A673 (cell line): ENCODE measurements at regions not wholly inside any gene's neighbourhood (a gene's known extent, or its start where the extent isn't known, plus 50 kb on each side); places are given as distances from the start of the nearest gene placed in this dataset.

Source experiments
- CTCF ChIP-seq: fragments of 300-800, 200-600 bp; sonication (generic); conservative IDR thresholded peaks from 2 replicates; pipeline ENCODE4 v1.5.1; 2017; ENCODE audit warnings: low read depth, mild to moderate bottlenecking, antibody characterized with exemption, low read length, moderate library complexity, mixed read lengths
- EZH2 ChIP-seq: fragments of 200-600 bp; sonication (generic); IDR thresholded peaks from 2 replicates; pipeline ENCODE4 v1.6.1; 2017; ENCODE audit warnings: borderline replicate concordance, low read depth, mild to moderate bottlenecking, mixed read lengths, antibody characterized with exemption, low read length; ENCODE audit not compliant: poor library complexity, severe bottlenecking

- no peak for TF ChIP-seq CTCF
- no peak for TF ChIP-seq EZH2
Measured at GRCh38 chr6:138011413-138011812, 95.8 kb downstream of the PERP start.
